Upper lobe of right lung (tissue), 1 donor: ENCODE measurements at regions not wholly inside any gene's neighbourhood (a gene's known extent, or its start where the extent isn't known, plus 50 kb on each side); places are given as distances from the start of the nearest gene placed in this dataset.

Experiments
- ATAC-seq: fragments of 200-7000 bp; cut with Tn5 transposase; one replicate; pipeline ENCODE4 v1.9.1; 2020; ENCODE audit warnings: mild to moderate bottlenecking, moderate library complexity
- DNase-seq: peaks from one replicate; pipeline ENCODE4 v3.0.0-alpha.2; 2020
- H3K27ac ChIP-seq: fragments of 200-600 bp; one replicate; pipeline ENCODE4 v1.8.0; 2022
- H3K27me3 ChIP-seq: fragments of 200-600 bp; one replicate; pipeline ENCODE4 v1.8.0; 2022; ENCODE audit warnings: mild to moderate bottlenecking
- H3K36me3 ChIP-seq: fragments of 200-600 bp; one replicate; pipeline ENCODE4 v1.8.0; 2022
- H3K4me1 ChIP-seq: fragments of 200-600 bp; one replicate; pipeline ENCODE4 v1.8.0; 2022
- H3K4me3 ChIP-seq: fragments of 200-600 bp; one replicate; pipeline ENCODE4 v1.8.0; 2022; ENCODE audit warnings: mild to moderate bottlenecking
- H3K9me3 ChIP-seq: fragments of 200-600 bp; one replicate; pipeline ENCODE4 v1.8.0; 2022
- intact Hi-C: fragments of 100-400 bp; cut with DNase I; formaldehyde crosslinking; loops from one replicate; pipeline ENCODE4 v1.11.0; 2022
- TF ChIP-seq, protein P1 (sequence below): fragments of 200-600 bp; IDR thresholded peaks from one replicate; pipeline ENCODE4 v1.8.0; 2022; ENCODE audit warnings: antibody characterized with exemption
- donor health status: DM: no; HTN: yes; CAD: no; lungs with severe emphysema.

DNA sequence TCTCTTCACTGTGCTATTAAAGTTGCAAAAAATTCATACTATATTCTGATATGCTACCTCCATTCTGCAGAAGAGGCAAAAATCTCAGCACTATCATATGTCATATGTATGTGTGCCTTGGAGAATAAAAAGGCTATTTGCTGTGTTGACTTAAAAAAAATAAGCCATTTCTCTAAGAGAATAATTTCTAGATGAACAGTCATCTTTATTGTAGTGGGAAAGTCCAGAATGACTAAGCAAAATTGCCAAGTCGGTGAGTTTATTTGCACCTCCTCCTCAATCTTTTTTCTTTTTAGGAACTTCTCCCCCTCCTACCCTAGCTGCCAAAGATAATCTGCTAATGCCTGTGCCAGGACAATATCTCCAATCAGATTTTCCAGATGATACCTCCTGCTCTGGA, 353.8 kb upstream of the FAR2 start:
- TF ChIP-seq, protein P1, sequence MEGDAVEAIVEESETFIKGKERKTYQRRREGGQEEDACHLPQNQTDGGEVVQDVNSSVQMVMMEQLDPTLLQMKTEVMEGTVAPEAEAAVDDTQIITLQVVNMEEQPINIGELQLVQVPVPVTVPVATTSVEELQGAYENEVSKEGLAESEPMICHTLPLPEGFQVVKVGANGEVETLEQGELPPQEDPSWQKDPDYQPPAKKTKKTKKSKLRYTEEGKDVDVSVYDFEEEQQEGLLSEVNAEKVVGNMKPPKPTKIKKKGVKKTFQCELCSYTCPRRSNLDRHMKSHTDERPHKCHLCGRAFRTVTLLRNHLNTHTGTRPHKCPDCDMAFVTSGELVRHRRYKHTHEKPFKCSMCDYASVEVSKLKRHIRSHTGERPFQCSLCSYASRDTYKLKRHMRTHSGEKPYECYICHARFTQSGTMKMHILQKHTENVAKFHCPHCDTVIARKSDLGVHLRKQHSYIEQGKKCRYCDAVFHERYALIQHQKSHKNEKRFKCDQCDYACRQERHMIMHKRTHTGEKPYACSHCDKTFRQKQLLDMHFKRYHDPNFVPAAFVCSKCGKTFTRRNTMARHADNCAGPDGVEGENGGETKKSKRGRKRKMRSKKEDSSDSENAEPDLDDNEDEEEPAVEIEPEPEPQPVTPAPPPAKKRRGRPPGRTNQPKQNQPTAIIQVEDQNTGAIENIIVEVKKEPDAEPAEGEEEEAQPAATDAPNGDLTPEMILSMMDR = no peak
- Histone ChIP-seq H3K27me3 (no peaks in the 10 kb centered on the region), H3K27ac (no peak overlapping the region), H3K4me3 (no peak overlapping the region), H3K36me3 (no peaks in the 10 kb centered on the region), H3K9me3 (no peaks in the 10 kb centered on the region), H3K4me1 (no peaks in the 10 kb centered on the region)
- ATAC-seq (no peak), DNase-seq (no peak)
- intact Hi-C loops = no loop called here

DNA sequence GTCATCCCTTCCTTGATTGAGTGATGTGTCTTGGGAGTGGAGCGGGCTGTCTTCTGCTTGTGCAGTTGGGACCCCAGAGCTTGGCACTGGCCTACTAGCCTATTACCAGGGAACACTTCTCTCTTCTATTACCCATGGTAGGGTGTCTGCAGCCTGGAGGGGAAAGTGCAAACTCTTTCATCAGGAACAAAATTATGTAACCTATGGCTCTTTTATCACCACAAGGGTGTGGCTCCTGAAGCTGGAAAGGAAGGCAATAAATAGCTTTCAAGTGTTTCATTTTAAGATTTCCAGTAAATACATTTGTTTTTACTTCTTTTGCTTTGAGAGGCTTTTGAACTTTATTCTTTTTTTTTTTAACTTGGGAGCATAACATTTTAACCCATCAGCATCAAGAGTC, 349.7 kb upstream of the FAR2 start:
- DNase-seq (no peak), ATAC-seq (peak; percentile 71)
- TF ChIP-seq, protein P1 = no peak
- intact Hi-C loops = no loop called here
- no peaks in the 10 kb centered on the region for H3K36me3 ChIP-seq
- H3K9me3 ChIP-seq = no peaks in the 10 kb centered on the region
- H3K4me1 ChIP-seq = no peaks in the 10 kb centered on the region
- no peak overlapping the region for H3K4me3 ChIP-seq
- no peak overlapping the region for H3K27ac ChIP-seq
- no peaks in the 10 kb centered on the region for H3K27me3 ChIP-seq

DNA sequence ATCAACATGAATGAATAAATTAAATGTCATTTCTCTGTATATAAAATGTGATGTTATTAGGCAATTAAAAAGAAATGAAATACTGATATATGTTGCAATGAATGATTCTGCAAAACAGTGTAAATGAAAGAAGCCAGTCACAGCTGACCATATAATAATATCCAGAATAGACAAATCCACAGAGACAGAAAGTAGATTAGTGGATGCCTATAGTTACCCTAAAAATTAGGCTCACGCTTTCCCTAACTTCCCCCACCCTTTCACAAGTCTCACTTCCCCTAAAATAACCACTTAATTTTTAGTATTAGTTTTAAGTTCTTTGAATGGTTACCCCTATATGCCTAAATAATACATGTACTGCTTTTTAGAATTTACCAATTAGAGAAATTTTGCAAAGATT, 348.9 kb upstream of the FAR2 start:
- TF ChIP-seq, protein P1 = no peak
- ATAC-seq (peak; percentile 65), DNase-seq (no peak)
- Histone ChIP-seq H3K4me1 (no peaks in the 10 kb centered on the region), H3K27me3 (no peaks in the 10 kb centered on the region), H3K4me3 (no peak overlapping the region), H3K36me3 (no peaks in the 10 kb centered on the region), H3K9me3 (no peaks in the 10 kb centered on the region), H3K27ac (no peak overlapping the region)
- intact Hi-C loops = no loop called here

DNA sequence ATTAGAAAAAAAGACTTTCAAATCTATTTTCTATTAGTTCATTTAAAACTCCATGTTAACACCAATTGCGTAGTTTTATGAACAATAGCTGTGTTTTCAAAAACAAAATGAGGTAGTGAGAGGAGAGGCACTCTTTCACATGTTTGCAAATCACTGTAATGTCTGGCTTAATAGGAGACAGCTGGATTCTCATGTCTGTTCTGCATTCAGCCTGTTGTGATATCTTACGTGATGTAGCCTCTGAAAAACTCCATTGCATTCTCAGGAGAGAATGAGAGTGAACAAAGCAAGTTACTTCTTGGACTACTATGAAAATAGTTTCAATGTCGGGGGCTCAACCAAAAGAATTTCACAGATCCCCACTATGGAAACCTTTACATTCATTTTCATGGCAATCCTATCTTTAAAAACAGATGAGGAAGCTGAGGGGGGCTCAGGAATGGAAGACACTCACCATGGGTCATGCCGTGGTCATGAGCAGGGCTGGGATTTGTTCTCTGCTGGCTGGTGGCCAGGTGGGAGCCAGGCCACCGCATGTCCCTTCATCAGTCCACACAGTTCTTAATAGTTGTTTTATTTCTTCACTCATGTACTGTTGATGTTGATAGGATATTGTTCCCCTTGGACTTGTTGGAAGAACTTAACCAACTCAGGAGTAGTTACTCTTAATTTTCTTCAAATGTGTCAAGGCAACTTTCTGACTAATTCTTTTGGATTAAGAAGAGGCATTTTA, 346.2 kb upstream of the FAR2 start:
- ATAC-seq = no peak
- TF ChIP-seq, protein P1 = no peak

DNA sequence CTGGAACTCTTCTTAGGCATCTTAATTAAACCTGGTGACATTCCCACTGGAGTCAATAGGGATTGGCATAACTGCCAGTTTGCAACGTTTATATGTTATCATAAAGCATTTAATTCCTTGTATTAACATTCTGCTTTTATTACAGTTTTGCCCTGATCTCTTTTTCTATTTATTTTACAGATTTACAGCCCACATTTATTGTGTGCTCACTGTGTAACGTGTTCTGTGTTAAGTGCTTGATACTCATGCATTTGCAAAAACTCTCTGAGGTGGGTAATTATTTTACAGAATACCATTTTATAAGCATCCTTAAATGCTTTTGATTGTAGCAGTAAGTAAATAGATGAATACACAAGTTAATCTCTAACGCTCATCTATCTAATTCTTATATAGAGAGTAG, 341.5 kb upstream of the FAR2 start:
- Histone ChIP-seq H3K27ac (no peak overlapping the region), H3K36me3 (no peaks in the 10 kb centered on the region), H3K27me3 (no peaks in the 10 kb centered on the region), H3K4me3 (no peak overlapping the region), H3K4me1 (no peaks in the 10 kb centered on the region), H3K9me3 (no peaks in the 10 kb centered on the region)
- ATAC-seq = no peak
- intact Hi-C loops = no loop called here
- no peak for DNase-seq
- TF ChIP-seq, protein P1 = no peak

More for the DNA sequence above, 346.2 kb upstream of the FAR2 start:
- Histone ChIP-seq H3K4me3 (no peak overlapping the region), H3K27me3 (no peaks in the 10 kb centered on the region), H3K36me3 (no peaks in the 10 kb centered on the region), H3K9me3 (no peaks in the 10 kb centered on the region), H3K27ac (no peak overlapping the region), H3K4me1 (no peaks in the 10 kb centered on the region)
- DNase-seq = no peak
- intact Hi-C loops = no loop called here

DNA sequence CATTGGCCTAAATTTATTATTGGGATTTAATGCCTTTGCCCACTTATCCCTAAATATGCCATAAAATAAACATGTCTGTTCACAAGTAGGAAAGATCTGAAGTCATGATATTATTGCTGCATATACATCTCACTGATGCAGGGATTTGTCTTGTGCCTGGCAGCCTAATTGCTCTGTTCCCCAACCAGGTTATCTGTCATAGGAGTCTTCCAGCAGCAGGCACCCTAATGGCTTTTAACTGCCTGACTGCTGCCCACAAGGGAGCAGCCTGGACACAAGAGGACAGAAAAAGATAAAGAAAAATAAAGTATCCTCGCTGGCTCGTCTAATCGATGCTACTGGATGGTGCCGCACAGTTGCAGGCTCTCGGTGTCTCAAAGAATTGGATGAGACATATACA, 337.6 kb upstream of the FAR2 start:
- Histone ChIP-seq H3K4me3 (no peak overlapping the region), H3K9me3 (no peaks in the 10 kb centered on the region), H3K4me1 (no peaks in the 10 kb centered on the region), H3K36me3 (no peaks in the 10 kb centered on the region), H3K27me3 (no peaks in the 10 kb centered on the region), H3K27ac (no peak overlapping the region)
- no peak for DNase-seq
- no peak for ATAC-seq
- intact Hi-C loops = no loop called here
- TF ChIP-seq, protein P1 = no peak
